Panc1 (cell line): ENCODE measurements at regions not wholly inside any gene's neighbourhood (a gene's known extent, or its start where the extent isn't known, plus 50 kb on each side); places are given as distances from the start of the nearest gene placed in this dataset.

Experiments used
- ATAC-seq: fragments of 200-7000 bp; cut with Tn5 transposase; 2 replicates; pipeline ENCODE4 v1.9.1; 2020; ENCODE audit warnings: mild to moderate bottlenecking, moderate library complexity
- BruUV-seq: library from RNA; stranded (reverse); fragments of 400-500 nt; replicated peaks from 2 replicates; lab custom pipeline; 2021; lab: Mats Ljungman, UMichigan
- CTCF ChIA-PET: fragments of 300-600 bp; sonication (Branson Sonifier 250); formaldehyde crosslinking; loops from one replicate; lab custom pipeline; 2022; ENCODE audit warnings: antibody characterized with exemption; lab: Charles Lee
- POLR2A ChIA-PET: fragments of 300-600 bp; sonication (Branson Sonifier 250); formaldehyde crosslinking; loops from one replicate; lab custom pipeline; 2022; ENCODE audit warnings: antibody characterized with exemption; lab: Charles Lee
- DNase-seq: peaks from one replicate; pipeline ENCODE4 v3.0.0-alpha.2; 2010; ENCODE audit warnings: low read depth, low spot score
- H3K27ac ChIP-seq: 2 replicates; pipeline ENCODE4 v1.5.1; 2011; ENCODE audit warnings: mild to moderate bottlenecking, low read length, inconsistent platforms
- H3K27me3 ChIP-seq: fragments of 200-500 bp; sonication (Bioruptor generic); 2 replicates; pipeline ENCODE4 v1.6.0; 2014; ENCODE audit warnings: low read length, inconsistent platforms; ENCODE audit not compliant: control insufficient read depth, insufficient read depth
- H3K36me3 ChIP-seq: fragments of 200-500 bp; sonication (Bioruptor generic); 2 replicates; pipeline ENCODE4 v1.5.1; 2014; ENCODE audit warnings: inconsistent platforms, mild to moderate bottlenecking, low read length, moderate library complexity; ENCODE audit not compliant: control insufficient read depth, insufficient read depth
- H3K4me1 ChIP-seq: 2 replicates; pipeline ENCODE4 v1.5.1; 2011; ENCODE audit warnings: inconsistent platforms, mild to moderate bottlenecking, low read length, moderate library complexity; ENCODE audit not compliant: control insufficient read depth, insufficient read depth
- H3K4me3 ChIP-seq, 2 experiments: 2 replicates each; pipeline ENCODE4 v1.5.1; 2011 to 2012; ENCODE audit warnings: low read depth in 2 of 2, low read length in 2 of 2, mild to moderate bottlenecking in 2 of 2, inconsistent platforms in 1 of 2, moderate library complexity in 1 of 2
- H3K9me3 ChIP-seq: fragments of 200-500 bp; sonication (Bioruptor generic); 2 replicates; pipeline ENCODE4 v1.5.1; 2014; ENCODE audit warnings: low read depth, mild to moderate bottlenecking, inconsistent platforms, low read length, moderate library complexity; ENCODE audit not compliant: control insufficient read depth, insufficient read depth
- CTCF ChIP-seq: fragments of 450-650 bp; IDR thresholded peaks from 2 replicates; pipeline ENCODE4 v1.5.1; 2017; ENCODE audit warnings: mild to moderate bottlenecking
- POLR2AphosphoS5 ChIP-seq: IDR thresholded peaks from 2 replicates; pipeline ENCODE4 v1.6.1; 2012; ENCODE audit warnings: mild to moderate bottlenecking, low read depth, low read length, moderate library complexity
- REST ChIP-seq, 2 experiments: IDR thresholded peaks; 2 replicates each; pipeline ENCODE4 v1.6.1; 2011 to 2012; ENCODE audit warnings: low read depth in 2 of 2, control low read depth in 1 of 2, low read length in 1 of 2, mild to moderate bottlenecking in 1 of 2, moderate library complexity in 1 of 2; ENCODE audit not compliant: insufficient read depth in 1 of 2
- SIN3A ChIP-seq: IDR thresholded peaks from 2 replicates; pipeline ENCODE4 v1.6.1; 2012; ENCODE audit warnings: low read depth, mild to moderate bottlenecking, low read length, moderate library complexity, borderline replicate concordance; ENCODE audit not compliant: insufficient read depth
- TCF7L2 ChIP-seq: IDR thresholded peaks from 2 replicates; pipeline ENCODE4 v1.6.1; 2011; ENCODE audit warnings: mild to moderate bottlenecking, low read depth, low read length, inconsistent platforms
- in situ Hi-C: cut with HindIII; loops from 2 replicates; pipeline ENCODE4 v1.10.0; 2016; ENCODE audit warnings: low sequenced_read_pairs, low pct_unique_long_range_greater_than_20kb
- intact Hi-C: fragments of 100-400 bp; cut with micrococcal nuclease; formaldehyde crosslinking; loops from one replicate; pipeline ENCODE4 v1.10.0; 2022; ENCODE audit not compliant: unreplicated experiment

- CTCF ChIA-PET: no interaction called here
- POLR2A ChIA-PET: no interaction called here
- BruUV-seq: no TSS peak
- ATAC-seq (no peak), DNase-seq (no peak)
- Histone ChIP-seq H3K4me3 (no peak overlapping the region), H3K27ac (no peak overlapping the region), H3K4me1 (no peaks in the 10 kb centered on the region), H3K27me3 (no peaks in the 10 kb centered on the region), H3K9me3 (peaks cover 4% of the 10 kb centered on the region; the same call in 1 of the 2 replicates), H3K36me3 (no peaks in the 10 kb centered on the region)
- TF ChIP-seq REST (IDR thresholded peaks at IDR 0.05; ENCODE audit: insufficient read depth in 1 of 2, low read depth in 2 of 2, low read length in 1 of 2) (no peak), POLR2AphosphoS5 (no peak)
- intact Hi-C loops (loop anchor here (5.0 kb wide), 1 partner anchor 64 kb away; no protein-coding TSS in a partner anchor), in situ Hi-C loops (no loop called here)
Observed at GRCh38 chr3:176873261-176873660, 324.0 kb downstream of the TBL1XR1 start.

- BruUV-seq: no TSS peak
- no peaks in the 10 kb centered on the region for H3K36me3 ChIP-seq
- intact Hi-C loops: loop anchor here (5.0 kb wide), 1 partner anchor 65 kb away; no protein-coding TSS in a partner anchor
- peaks cover 4% of the 10 kb centered on the region; the same call in 1 of the 2 replicates for H3K9me3 ChIP-seq
- H3K27me3 ChIP-seq: no peaks in the 10 kb centered on the region
- ATAC-seq (peak; percentile 82), DNase-seq (peak; percentile 48)
- TF ChIP-seq CTCF: peak; percentile 78
- TF ChIP-seq POLR2AphosphoS5: no peak
- no peak for TF ChIP-seq TCF7L2
- no peak for TF ChIP-seq SIN3A
- TF ChIP-seq REST (IDR thresholded peaks at IDR 0.05; ENCODE audit: insufficient read depth in 1 of 2, low read depth in 2 of 2, low read length in 1 of 2): no peak
- no peak overlapping the region for H3K27ac ChIP-seq
- no peak overlapping the region for H3K4me3 ChIP-seq
- in situ Hi-C loops: no loop called here
- ChIA-PET CTCF (interaction anchor here (0.7 kb wide), 2 partner anchors 60 to 388 kb away, joined by 3 to 6 read pairs; no protein-coding TSS in a partner anchor), POLR2A (no interaction called here)
- H3K4me1 ChIP-seq: no peaks in the 10 kb centered on the region
Observed at GRCh38 chr3:176872771-176873209, 324.5 kb downstream of the TBL1XR1 start.
